ENCODE measurements at regions not wholly inside any gene's neighbourhood (a gene's known extent, or its start where the extent isn't known, plus 50 kb on each side); places are given as distances from the start of the nearest gene placed in this dataset.

DNA sequence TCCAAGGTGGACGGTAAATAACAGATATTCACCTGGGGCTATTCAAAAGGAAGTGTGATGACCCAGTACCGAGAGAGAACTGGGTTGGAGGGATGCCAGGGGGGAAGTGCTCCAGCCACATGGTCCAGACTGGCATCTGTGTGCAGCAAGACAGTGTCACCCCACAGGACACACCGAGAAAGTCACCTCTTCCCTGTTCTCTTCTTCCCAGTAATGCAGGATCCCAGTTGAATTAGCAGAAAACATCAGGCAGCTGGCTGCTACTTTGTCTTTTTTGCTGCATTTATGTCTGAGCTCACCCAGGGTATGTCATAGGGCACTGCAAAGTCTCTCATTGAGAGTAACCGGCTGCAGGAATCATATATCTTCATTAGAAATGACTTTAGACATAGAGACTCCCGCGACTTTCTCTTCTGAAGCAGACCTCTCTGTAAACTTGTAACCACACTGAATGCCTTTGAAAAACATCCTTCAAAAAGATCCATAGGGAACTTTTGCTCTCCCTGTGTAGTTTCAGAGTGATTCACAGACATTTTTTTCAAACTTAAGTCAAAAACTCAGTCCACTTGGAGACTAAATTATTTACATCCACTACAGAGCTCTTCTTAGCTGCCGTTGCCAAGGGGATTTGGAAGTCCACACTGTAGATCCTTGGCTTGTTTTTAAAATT is 609.0 kb upstream of the DPP6 start:
- TF ChIP-seq, protein P1, sequence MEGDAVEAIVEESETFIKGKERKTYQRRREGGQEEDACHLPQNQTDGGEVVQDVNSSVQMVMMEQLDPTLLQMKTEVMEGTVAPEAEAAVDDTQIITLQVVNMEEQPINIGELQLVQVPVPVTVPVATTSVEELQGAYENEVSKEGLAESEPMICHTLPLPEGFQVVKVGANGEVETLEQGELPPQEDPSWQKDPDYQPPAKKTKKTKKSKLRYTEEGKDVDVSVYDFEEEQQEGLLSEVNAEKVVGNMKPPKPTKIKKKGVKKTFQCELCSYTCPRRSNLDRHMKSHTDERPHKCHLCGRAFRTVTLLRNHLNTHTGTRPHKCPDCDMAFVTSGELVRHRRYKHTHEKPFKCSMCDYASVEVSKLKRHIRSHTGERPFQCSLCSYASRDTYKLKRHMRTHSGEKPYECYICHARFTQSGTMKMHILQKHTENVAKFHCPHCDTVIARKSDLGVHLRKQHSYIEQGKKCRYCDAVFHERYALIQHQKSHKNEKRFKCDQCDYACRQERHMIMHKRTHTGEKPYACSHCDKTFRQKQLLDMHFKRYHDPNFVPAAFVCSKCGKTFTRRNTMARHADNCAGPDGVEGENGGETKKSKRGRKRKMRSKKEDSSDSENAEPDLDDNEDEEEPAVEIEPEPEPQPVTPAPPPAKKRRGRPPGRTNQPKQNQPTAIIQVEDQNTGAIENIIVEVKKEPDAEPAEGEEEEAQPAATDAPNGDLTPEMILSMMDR (IDR thresholded peaks at IDR 0.05), result no peak
- TF ChIP-seq POLR2A (IDR thresholded peaks at IDR 0.05), result no peak

All from thyroid gland (tissue), 4 donors.